Body of pancreas (tissue), 4 donors: ENCODE measurements at regions not wholly inside any gene's neighbourhood (a gene's known extent, or its start where the extent isn't known, plus 50 kb on each side); places are given as distances from the start of the nearest gene placed in this dataset.

Experiments
- POLR2A ChIP-seq, 3 donors: fragments of 450-650 bp; IDR thresholded peaks; one replicate each; pipeline ENCODE4 v1.6.1; 2016; ENCODE audit warnings: antibody characterized with exemption in 3 of 3, mild to moderate bottlenecking in 2 of 3
- TF ChIP-seq, protein P1 (sequence below), 7 experiments: fragments of 450-650 bp in 4 of 7; fragments of 200-600 bp in 3 of 7; sonication (generic) in 3 of 7; IDR thresholded peaks; one replicate each; pipeline ENCODE4 v1.5.1; 2016 to 2019; ENCODE audit warnings: antibody characterized with exemption in 7 of 7

GRCh38 chr3:21292971-21293370 is 458.0 kb downstream of the ZNF385D start:
- TF ChIP-seq, protein P1, sequence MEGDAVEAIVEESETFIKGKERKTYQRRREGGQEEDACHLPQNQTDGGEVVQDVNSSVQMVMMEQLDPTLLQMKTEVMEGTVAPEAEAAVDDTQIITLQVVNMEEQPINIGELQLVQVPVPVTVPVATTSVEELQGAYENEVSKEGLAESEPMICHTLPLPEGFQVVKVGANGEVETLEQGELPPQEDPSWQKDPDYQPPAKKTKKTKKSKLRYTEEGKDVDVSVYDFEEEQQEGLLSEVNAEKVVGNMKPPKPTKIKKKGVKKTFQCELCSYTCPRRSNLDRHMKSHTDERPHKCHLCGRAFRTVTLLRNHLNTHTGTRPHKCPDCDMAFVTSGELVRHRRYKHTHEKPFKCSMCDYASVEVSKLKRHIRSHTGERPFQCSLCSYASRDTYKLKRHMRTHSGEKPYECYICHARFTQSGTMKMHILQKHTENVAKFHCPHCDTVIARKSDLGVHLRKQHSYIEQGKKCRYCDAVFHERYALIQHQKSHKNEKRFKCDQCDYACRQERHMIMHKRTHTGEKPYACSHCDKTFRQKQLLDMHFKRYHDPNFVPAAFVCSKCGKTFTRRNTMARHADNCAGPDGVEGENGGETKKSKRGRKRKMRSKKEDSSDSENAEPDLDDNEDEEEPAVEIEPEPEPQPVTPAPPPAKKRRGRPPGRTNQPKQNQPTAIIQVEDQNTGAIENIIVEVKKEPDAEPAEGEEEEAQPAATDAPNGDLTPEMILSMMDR (IDR thresholded peaks at IDR 0.05) = no peak
- TF ChIP-seq POLR2A (IDR thresholded peaks at IDR 0.05) = no peak
